OCI-LY1 (cell line): ENCODE measurements at regions not wholly inside any gene's neighbourhood (a gene's known extent, or its start where the extent isn't known, plus 50 kb on each side); places are given as distances from the start of the nearest gene placed in this dataset.

ENCODE experiments used
- CTCF ChIP-seq: fragments of 200-600 bp; sonication (generic), shearing (Covaris generic); IDR thresholded peaks from 2 replicates; pipeline ENCODE4 v1.5.1; 2017; ENCODE audit warnings: mild to moderate bottlenecking, antibody characterized with exemption, low read length, moderate library complexity, mixed read lengths
- EZH2 ChIP-seq: fragments of 200-600 bp; sonication (generic), shearing (Covaris generic); IDR thresholded peaks from 2 replicates; pipeline ENCODE4 v1.8.0; 2017; ENCODE audit warnings: borderline replicate concordance, mixed run types, mild to moderate bottlenecking, antibody characterized with exemption, low read length, moderate library complexity, mixed read lengths

- TF ChIP-seq CTCF, result no peak
- TF ChIP-seq EZH2, result no peak
Observed at GRCh38 chr2:48178611-48179010, 135.9 kb upstream of the FOXN2 start.
